GM12864 (cell line): ENCODE measurements at regions not wholly inside any gene's neighbourhood (a gene's known extent, or its start where the extent isn't known, plus 50 kb on each side); places are given as distances from the start of the nearest gene placed in this dataset.

Experiments
- DNase-seq: peaks from one replicate; pipeline ENCODE4 v3.0.0-alpha.2; 2011; ENCODE audit warnings: low read depth
- H3K4me3 ChIP-seq: 2 replicates; pipeline ENCODE4 v1.5.1; 2011; ENCODE audit warnings: mild to moderate bottlenecking, low read depth, low read length, control low read depth
- TF ChIP-seq, protein P1 (sequence below): IDR thresholded peaks from 2 replicates; pipeline ENCODE4 v1.5.1; 2011; ENCODE audit warnings: low read depth, mild to moderate bottlenecking, moderate library complexity, low read length, control low read depth, inconsistent platforms; ENCODE audit errors: missing control alignments

GRCh38 chr10:20963056-20963455 lies 65.9 kb upstream of the NEBL start:
- no peak overlapping the region for H3K4me3 ChIP-seq
- DNase-seq: no peak
- TF ChIP-seq, protein P1, sequence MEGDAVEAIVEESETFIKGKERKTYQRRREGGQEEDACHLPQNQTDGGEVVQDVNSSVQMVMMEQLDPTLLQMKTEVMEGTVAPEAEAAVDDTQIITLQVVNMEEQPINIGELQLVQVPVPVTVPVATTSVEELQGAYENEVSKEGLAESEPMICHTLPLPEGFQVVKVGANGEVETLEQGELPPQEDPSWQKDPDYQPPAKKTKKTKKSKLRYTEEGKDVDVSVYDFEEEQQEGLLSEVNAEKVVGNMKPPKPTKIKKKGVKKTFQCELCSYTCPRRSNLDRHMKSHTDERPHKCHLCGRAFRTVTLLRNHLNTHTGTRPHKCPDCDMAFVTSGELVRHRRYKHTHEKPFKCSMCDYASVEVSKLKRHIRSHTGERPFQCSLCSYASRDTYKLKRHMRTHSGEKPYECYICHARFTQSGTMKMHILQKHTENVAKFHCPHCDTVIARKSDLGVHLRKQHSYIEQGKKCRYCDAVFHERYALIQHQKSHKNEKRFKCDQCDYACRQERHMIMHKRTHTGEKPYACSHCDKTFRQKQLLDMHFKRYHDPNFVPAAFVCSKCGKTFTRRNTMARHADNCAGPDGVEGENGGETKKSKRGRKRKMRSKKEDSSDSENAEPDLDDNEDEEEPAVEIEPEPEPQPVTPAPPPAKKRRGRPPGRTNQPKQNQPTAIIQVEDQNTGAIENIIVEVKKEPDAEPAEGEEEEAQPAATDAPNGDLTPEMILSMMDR: no peak

- TF ChIP-seq, protein P1: no peak
- H3K4me3 ChIP-seq: no peak overlapping the region
- DNase-seq: no peak
These were observed 65.1 kb upstream of the NEBL start for GRCh38 chr10:20962165-20962564.

DNA sequence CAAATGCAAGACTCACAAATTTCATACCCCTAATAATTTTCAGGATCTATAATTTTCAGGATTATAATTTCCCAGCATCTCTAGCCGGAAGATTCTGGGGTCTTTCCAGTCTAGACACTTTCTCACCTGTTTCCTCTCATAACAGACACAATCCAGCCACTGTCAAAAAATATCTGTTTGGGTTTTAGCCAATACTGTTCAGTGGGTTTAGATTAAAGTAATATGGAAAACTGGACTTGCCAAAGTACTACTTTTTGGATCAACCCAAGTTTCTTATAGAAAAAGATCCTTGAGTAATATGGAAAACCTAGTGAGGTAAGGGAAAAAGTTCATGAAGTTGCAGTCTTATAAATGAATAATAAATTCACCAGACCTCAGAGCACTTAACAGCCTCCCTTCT lies 62.1 kb upstream of the NEBL start:
- TF ChIP-seq, protein P1: no peak
- no peak overlapping the region for H3K4me3 ChIP-seq
- no peak for DNase-seq

- TF ChIP-seq, protein P1: no peak
- no peak overlapping the region for H3K4me3 ChIP-seq
- DNase-seq: no peak
These were observed 61.7 kb upstream of the NEBL start for GRCh38 chr10:20958764-20959163.

DNA sequence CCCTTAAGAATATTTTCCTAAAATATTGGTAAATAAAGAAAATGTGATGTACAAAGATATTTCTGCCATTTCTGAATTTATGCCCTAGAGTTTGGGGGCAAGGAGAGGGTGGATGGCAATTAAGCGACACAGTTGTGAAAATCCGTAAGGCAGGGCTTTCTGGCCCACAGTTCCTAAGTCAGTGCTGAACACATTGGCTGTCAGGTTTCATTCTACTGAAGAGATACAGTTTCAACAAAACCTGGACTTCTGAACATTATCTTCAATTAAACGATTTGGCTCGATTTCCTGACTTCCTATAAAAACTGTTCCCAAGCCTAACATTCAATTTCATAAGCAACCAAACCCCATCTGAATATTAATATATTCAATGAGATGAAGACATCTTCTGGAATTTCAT lies 61.1 kb upstream of the NEBL start:
- H3K4me3 ChIP-seq: no peak overlapping the region
- TF ChIP-seq, protein P1: no peak
- DNase-seq: no peak

DNA sequence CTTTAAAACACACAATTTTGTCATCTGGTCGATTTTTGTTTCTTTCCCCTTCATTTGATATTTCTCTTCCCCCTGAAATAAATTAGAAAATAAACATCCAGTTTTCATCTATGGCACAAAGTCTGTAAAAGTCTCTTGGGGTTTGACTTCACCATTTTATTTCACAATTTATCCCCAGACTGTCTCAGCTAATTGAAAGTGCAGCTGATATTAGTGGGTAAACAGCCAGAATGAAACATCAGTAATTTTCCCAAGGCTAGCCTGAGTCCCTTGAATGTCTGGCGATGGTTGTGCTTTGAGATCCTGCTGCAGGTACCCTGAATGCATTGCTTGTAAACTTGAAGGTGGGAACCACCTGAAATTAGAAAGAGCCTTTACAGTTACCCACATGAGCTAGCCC lies 60.6 kb upstream of the NEBL start:
- H3K4me3 ChIP-seq: no peak overlapping the region
- TF ChIP-seq, protein P1: no peak
- no peak for DNase-seq

DNA sequence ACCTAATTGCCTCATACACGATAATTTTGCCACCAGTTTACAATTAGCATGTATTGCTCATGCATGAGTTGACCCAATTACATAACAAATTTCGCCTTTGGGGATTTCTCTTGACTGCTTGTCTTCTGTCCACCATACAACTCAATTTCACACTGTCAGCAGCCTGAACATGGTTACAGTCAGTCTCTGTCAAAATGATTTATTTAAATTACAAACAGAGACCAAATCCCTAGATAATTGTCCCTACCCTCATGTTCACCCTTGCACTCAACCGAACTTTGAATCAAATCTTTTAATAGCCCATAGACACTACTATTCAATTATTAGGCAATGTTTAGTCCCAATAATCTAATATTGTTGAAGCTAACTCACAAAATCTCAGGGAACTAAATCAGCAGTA lies 59.7 kb upstream of the NEBL start:
- no peak overlapping the region for H3K4me3 ChIP-seq
- TF ChIP-seq, protein P1: no peak
- no peak for DNase-seq
